ENCODE measurements at regions not wholly inside any gene's neighbourhood (a gene's known extent, or its start where the extent isn't known, plus 50 kb on each side); places are given as distances from the start of the nearest gene placed in this dataset.
A peak's percentile ranks its signal among the peaks of the same experiment; 100 is the strongest.

DNA sequence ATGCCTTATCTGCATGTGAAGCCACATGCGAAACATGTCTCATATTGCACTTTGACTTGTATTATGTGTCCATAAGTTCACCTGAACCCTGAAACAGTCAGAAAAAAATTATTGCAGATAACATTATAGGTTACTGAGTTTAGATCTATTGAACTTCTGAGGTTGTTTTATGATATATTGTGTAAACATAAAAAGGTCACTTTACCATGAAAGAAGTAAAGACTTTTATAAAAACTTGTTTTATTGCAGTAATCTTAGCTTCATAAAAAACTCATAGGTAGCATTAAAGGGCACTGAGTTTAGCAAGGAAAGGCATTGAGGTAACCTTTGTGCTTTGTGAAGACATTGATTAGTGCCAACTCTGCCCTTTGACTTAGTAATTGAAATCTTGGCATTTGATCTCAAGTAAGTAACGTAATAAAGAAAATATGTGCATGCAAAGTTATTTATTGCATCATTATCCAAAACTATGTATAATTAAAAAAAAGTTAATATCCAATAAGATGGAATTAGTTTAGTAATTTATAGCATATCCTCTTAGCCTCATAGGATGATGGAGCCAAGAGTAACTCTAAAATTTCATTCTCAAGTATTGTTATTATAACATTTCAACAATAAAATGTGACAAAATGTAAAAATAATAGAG is 313.3 kb upstream of the ATP2B1 start:
- H3K4me3 ChIP-seq = no peak overlapping the region
- H3K36me3 ChIP-seq = no peaks in the 10 kb centered on the region
- H3K4me1 ChIP-seq = no peaks in the 10 kb centered on the region
- TF ChIP-seq POLR2A (IDR thresholded peaks at IDR 0.05) = no peak
- TF ChIP-seq, protein P1, sequence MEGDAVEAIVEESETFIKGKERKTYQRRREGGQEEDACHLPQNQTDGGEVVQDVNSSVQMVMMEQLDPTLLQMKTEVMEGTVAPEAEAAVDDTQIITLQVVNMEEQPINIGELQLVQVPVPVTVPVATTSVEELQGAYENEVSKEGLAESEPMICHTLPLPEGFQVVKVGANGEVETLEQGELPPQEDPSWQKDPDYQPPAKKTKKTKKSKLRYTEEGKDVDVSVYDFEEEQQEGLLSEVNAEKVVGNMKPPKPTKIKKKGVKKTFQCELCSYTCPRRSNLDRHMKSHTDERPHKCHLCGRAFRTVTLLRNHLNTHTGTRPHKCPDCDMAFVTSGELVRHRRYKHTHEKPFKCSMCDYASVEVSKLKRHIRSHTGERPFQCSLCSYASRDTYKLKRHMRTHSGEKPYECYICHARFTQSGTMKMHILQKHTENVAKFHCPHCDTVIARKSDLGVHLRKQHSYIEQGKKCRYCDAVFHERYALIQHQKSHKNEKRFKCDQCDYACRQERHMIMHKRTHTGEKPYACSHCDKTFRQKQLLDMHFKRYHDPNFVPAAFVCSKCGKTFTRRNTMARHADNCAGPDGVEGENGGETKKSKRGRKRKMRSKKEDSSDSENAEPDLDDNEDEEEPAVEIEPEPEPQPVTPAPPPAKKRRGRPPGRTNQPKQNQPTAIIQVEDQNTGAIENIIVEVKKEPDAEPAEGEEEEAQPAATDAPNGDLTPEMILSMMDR (IDR thresholded peaks at IDR 0.05) = no peak
- no peaks in the 10 kb centered on the region for H3K9me3 ChIP-seq
- DNase-seq = no peak
- no peak overlapping the region for H3K27ac ChIP-seq
- H3K27me3 ChIP-seq = no peaks in the 10 kb centered on the region

DNA sequence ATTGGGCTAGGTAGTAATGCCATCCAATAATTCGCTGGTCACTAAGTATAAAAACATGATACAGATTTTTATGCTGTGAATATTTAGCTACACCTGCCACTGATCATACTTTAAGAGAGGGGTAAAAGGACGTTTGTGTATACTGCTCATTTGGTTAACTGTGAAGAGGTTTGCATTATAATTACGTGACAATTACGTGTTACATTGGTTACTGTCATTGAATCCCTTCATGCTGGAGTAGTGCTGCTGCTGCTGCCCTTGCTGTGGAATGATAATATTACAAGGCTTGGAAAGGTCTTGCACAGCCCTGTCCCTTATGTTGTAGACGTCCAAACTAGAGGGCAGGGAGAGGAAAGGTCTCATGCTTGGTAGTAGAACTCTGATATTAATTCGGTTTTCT is 312.2 kb upstream of the ATP2B1 start:
- no peak for DNase-seq
- peak overlapping the region in 1 of 4 donors; percentile 14 for H3K27ac ChIP-seq
- no peaks in the 10 kb centered on the region for H3K4me1 ChIP-seq
- H3K4me3 ChIP-seq = no peak overlapping the region
- no peaks in the 10 kb centered on the region for H3K27me3 ChIP-seq
- H3K9me3 ChIP-seq = no peaks in the 10 kb centered on the region
- no peaks in the 10 kb centered on the region for H3K36me3 ChIP-seq
- TF ChIP-seq, protein P1 (IDR thresholded peaks at IDR 0.05) = no peak
- no peak for TF ChIP-seq POLR2A (IDR thresholded peaks at IDR 0.05)

DNA sequence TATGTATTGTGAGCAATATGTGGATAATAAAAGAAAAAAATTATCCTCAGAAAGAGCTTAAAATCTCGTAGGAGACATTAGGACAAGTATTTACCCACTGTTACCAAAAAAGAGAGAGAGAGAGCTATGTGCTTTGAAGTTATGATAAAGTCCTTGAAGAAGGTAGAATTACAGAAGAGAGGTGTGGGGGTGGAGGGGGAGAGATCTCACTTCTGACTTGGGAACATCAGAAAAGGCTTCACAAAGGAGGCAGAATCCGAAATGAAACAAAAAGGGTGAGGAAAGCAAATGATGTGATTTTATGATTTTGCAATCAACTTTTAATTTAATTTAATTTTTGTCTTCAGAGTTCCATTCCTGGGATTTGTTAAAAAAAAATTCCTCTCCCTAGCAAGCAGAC is 311.8 kb upstream of the ATP2B1 start:
- TF ChIP-seq POLR2A (IDR thresholded peaks at IDR 0.05) = no peak

DNA sequence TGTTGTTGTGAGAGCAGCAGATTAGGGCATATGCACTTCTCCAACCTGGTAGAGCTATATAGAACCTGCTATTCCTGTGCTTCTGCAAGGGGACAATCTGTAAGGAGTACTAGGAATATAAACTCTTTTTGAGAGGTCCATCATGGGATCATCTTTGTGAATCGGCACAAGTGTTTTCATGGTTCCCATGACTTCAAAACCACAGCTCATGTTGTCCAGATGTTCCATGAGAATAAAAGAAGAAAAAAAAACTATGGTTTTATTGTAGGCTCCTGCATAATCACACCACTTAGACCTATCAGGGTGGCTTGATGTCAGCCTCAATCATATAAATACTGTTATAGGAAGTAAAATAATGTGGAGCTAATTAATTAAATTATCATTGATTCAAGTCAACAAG is 311.4 kb upstream of the ATP2B1 start:
- no peaks in the 10 kb centered on the region for H3K36me3 ChIP-seq
- no peaks in the 10 kb centered on the region for H3K4me1 ChIP-seq
- TF ChIP-seq POLR2A (IDR thresholded peaks at IDR 0.05) = no peak
- TF ChIP-seq, protein P1 (IDR thresholded peaks at IDR 0.05) = no peak
- H3K27me3 ChIP-seq = no peaks in the 10 kb centered on the region
- H3K27ac ChIP-seq = no peak overlapping the region
- H3K9me3 ChIP-seq = no peaks in the 10 kb centered on the region
- no peak overlapping the region for H3K4me3 ChIP-seq
- DNase-seq = no peak

More for the DNA sequence above, 311.8 kb upstream of the ATP2B1 start:
- Histone ChIP-seq H3K36me3 (no peaks in the 10 kb centered on the region), H3K27ac (no peak overlapping the region), H3K9me3 (no peaks in the 10 kb centered on the region), H3K27me3 (no peaks in the 10 kb centered on the region), H3K4me1 (no peaks in the 10 kb centered on the region), H3K4me3 (no peak overlapping the region)
- no peak for DNase-seq

DNA sequence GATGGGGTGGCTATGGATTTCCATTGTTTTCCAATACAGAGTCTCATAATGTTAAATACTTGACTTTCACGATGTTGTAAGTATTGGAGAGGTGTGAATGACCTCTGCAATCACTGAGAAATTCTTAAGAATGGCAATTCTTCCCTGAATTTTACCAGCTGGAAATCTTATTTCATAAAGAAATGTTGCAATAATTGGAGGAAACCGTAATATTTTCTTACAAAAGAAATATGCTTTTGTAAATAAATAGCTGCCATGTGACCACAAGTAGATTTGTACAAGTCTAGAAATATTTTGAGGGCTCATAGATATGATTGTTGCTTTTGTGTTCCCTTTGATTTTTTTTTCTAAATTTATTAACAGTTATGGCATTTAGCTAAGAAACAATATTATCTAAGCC is 308.7 kb upstream of the ATP2B1 start:
- H3K27me3 ChIP-seq = no peaks in the 10 kb centered on the region
- no peaks in the 10 kb centered on the region for H3K9me3 ChIP-seq
- TF ChIP-seq, protein P1 (IDR thresholded peaks at IDR 0.05) = no peak
- TF ChIP-seq POLR2A (IDR thresholded peaks at IDR 0.05) = no peak
- H3K36me3 ChIP-seq = no peaks in the 10 kb centered on the region
- no peaks in the 10 kb centered on the region for H3K4me1 ChIP-seq
- H3K27ac ChIP-seq = no peak overlapping the region
- no peak overlapping the region for H3K4me3 ChIP-seq
- no peak for DNase-seq

DNA sequence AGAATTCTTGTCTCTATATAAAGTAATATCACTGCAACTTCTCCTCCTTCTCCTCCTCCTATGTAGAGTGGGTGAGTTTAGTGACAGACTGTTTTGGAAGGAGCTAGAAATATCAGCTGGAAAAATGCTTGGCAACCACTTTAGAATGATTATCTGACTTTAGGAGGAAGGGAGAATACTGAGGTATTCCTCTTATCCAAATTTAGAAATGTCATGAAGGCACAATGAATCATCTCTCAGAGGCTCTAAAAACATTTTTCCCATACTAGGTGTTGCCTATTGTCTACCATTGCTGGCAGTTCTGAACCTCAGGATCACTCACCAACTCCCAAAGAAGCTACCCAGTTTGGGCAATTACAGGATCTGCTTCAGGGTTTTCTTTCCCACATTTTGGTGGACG is 306.6 kb upstream of the ATP2B1 start:
- DNase-seq = no peak
- Histone ChIP-seq H3K36me3 (no peaks in the 10 kb centered on the region), H3K9me3 (no peaks in the 10 kb centered on the region), H3K4me3 (no peak overlapping the region), H3K27ac (no peak overlapping the region), H3K4me1 (no peaks in the 10 kb centered on the region), H3K27me3 (no peaks in the 10 kb centered on the region)
- TF ChIP-seq, protein P1 (IDR thresholded peaks at IDR 0.05) = no peak
- TF ChIP-seq POLR2A (IDR thresholded peaks at IDR 0.05) = no peak
